LNCaP clone FGC (cell line): ENCODE measurements at regions not wholly inside any gene's neighbourhood (a gene's known extent, or its start where the extent isn't known, plus 50 kb on each side); places are given as distances from the start of the nearest gene placed in this dataset.
A peak's percentile ranks its signal among the peaks of the same experiment; 100 is the strongest.

ENCODE experiments used
- DNase-seq: peaks from one replicate; pipeline ENCODE4 v3.0.0-alpha.2; 2011; ENCODE audit warnings: low read depth
- H3K4me3 ChIP-seq: 2 replicates; pipeline ENCODE4 v1.5.1; 2011; ENCODE audit warnings: mild to moderate bottlenecking, low read depth, low read length, control low read depth
- TF ChIP-seq, protein P1 (sequence below): IDR thresholded peaks from 2 replicates; pipeline ENCODE4 v1.5.1; 2012; ENCODE audit warnings: mild to moderate bottlenecking; ENCODE audit not compliant: control insufficient read depth, insufficient read depth; ENCODE audit errors: extremely low read depth

DNA sequence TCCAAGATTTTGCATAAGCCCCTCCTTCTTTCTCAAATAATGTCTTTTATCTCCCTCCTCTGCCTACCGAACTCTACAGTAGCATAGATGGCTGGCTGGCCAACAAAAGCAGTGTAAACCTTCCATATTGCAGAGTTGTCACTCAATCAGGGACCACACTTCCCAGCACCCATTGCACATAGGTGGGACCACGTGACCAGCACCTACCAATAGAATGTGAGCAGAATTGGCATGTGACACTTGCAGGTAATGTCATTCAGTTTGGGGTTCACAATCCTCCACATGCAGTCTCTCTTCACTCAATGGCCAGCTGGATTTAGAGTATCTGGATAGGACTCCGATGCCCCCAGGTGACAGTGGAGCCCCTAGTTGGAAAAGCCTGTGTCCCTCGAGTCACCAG is 190.3 kb upstream of the CRY1 start:
- TF ChIP-seq, protein P1, sequence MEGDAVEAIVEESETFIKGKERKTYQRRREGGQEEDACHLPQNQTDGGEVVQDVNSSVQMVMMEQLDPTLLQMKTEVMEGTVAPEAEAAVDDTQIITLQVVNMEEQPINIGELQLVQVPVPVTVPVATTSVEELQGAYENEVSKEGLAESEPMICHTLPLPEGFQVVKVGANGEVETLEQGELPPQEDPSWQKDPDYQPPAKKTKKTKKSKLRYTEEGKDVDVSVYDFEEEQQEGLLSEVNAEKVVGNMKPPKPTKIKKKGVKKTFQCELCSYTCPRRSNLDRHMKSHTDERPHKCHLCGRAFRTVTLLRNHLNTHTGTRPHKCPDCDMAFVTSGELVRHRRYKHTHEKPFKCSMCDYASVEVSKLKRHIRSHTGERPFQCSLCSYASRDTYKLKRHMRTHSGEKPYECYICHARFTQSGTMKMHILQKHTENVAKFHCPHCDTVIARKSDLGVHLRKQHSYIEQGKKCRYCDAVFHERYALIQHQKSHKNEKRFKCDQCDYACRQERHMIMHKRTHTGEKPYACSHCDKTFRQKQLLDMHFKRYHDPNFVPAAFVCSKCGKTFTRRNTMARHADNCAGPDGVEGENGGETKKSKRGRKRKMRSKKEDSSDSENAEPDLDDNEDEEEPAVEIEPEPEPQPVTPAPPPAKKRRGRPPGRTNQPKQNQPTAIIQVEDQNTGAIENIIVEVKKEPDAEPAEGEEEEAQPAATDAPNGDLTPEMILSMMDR, result no peak
- no peak overlapping the region for H3K4me3 ChIP-seq
- DNase-seq, result no peak

- DNase-seq, result no peak
- TF ChIP-seq, protein P1, result no peak
- no peak overlapping the region for H3K4me3 ChIP-seq
Measured at GRCh38 chr12:107284692-107285091, 191.3 kb upstream of the CRY1 start.

GRCh38 chr12:107287436-107288413 is 194.4 kb upstream of the CRY1 start:
- TF ChIP-seq, protein P1, result no peak
- H3K4me3 ChIP-seq, result no peak overlapping the region
- DNase-seq, result no peak

DNA sequence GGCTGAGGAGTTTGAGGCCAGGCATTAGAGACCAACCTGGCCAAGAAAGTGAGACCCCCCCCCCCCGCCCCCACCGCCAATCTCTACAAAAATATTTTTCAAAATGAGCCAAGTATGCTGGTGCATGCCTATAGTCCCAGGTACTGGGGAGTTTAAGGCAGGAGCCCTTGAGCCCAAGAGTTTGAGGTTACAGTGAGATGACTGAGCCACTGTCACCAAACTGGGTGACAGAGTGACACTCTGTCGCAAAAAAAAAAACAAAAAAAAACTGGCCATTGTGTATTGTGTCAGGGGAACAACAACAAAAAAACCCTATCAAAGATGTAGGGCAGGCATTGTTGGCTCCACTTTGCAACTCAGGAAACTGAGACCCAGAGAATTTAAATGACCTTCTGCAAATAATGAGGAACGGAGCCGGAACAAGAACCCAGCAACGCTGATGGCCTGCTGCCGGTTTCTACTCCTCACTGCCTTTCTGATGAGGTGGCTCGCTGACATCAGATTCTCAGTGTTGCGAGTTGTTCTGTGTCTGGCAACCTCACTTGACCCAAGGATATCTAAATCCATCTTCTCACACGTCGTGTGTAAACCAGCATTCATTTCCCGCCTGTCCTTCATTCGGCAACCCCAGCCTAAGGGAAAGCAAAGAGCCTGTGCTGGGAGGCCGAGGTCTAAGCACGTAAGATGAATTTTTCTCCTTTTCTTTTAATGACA is 195.2 kb upstream of the CRY1 start:
- TF ChIP-seq, protein P1, result no peak
- peak; percentile 64 for DNase-seq
- no peak overlapping the region for H3K4me3 ChIP-seq

DNA sequence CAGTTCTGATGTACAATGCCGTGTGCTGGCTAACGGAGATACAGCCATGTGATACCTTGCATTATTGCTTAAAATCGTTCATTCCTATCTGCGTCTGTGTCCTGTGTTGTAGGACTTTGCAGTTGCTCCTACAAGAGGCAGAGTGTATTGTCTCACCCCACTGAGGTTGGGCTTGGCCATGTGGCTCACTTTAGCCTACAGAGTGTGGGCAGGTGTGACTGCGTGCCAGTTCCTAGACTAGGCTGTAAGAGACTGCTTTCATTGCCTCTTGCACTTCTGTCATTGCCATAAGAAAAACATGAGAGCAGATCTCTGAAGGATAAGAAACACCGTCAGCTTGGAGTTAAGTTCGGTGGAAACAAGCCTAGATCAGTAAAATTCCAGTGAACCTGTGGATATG is 197.7 kb upstream of the CRY1 start:
- no peak overlapping the region for H3K4me3 ChIP-seq
- TF ChIP-seq, protein P1, result no peak
- DNase-seq, result no peak

DNA sequence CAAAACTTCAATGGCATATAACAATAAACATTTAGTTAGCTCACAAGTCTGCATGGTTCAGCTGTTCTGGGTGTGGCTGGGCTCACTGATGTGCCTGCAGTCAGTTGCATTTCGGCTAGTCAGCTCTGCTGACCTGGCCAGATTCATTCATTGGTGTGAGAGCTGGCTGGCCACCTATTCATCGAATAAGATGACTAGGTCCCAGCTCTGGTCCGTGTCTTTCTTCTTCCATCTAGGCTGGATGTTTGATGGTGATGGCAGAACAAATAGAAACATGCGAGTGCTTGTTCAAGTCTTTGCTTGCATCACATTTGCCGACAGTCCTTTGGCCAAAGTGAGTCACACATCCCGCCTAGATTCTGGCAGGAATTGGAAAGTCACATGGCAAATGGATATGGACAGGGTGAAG is 203.3 kb upstream of the CRY1 start:
- DNase-seq, result no peak
- H3K4me3 ChIP-seq, result no peak overlapping the region
- TF ChIP-seq, protein P1, result no peak
